ENCODE measurements at regions not wholly inside any gene's neighbourhood (a gene's known extent, or its start where the extent isn't known, plus 50 kb on each side); places are given as distances from the start of the nearest gene placed in this dataset.
A peak's percentile ranks its signal among the peaks of the same experiment; 100 is the strongest.
"Not testable (repeated sequence)": the region's sequence is repeated elsewhere in the genome, so short reads cannot be mapped to it uniquely, and the experiment has no call there.

DNA sequence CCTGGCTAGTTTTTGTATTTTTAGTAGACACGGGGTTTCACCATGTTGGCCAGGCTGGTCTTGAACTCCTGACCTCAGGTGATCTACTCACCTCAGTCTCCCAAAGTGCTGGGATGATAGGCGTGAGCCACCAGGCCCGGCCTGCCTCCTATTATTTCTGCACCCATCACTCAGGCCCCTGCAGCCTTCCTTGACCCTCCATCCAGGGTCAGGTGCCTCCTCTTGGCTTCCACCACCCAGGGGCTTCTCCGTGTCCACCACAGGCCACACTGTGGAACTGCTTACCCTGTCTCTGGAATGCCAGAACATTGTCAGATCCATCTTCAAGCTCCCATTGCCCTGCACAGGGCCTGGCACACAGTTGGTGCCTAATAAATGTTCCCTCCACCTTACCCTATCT lies 75.4 kb upstream of the RTL6 start:
- no peak overlapping the region for H3K27ac ChIP-seq

DNA sequence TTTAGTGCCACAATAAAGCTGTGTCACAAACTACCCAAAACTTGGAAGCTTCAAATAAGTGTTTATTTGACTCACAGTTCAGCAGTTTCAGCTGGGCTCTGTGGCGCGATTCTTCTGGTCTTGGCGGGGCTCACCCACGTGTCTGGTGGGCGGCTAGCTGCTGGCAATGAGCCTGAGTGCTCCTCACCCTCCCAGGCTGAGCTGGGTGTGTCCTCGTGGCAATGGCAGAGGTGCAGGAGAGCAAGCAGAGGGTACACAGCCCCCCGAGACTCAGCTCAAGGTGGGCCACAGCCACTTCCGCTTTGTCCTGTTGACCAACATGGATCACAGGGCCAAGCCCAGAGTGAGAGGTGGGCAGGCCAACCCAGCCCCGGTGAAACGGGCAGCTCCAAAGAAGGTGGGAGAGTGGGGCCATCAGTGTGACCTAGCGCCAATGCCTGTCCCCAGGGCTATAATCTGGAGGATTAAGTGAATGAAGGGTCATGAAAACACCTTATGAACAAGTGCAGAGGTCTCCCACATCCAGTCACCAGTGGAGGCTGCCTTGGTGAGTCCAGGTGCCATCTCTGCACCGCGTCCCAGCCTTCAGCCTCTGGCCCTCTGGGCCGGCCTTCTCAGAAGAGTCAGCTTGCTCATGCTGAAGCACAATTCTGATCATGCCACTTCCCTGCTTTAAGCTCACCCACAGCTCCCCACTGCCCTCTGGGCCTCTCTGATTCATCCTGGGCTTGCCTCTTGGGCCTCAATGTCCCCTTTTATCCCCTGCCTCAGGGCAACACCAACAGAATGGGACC lies 74.6 kb upstream of the RTL6 start:
- H3K27ac ChIP-seq = no peak overlapping the region
- TF ChIP-seq, protein P1, sequence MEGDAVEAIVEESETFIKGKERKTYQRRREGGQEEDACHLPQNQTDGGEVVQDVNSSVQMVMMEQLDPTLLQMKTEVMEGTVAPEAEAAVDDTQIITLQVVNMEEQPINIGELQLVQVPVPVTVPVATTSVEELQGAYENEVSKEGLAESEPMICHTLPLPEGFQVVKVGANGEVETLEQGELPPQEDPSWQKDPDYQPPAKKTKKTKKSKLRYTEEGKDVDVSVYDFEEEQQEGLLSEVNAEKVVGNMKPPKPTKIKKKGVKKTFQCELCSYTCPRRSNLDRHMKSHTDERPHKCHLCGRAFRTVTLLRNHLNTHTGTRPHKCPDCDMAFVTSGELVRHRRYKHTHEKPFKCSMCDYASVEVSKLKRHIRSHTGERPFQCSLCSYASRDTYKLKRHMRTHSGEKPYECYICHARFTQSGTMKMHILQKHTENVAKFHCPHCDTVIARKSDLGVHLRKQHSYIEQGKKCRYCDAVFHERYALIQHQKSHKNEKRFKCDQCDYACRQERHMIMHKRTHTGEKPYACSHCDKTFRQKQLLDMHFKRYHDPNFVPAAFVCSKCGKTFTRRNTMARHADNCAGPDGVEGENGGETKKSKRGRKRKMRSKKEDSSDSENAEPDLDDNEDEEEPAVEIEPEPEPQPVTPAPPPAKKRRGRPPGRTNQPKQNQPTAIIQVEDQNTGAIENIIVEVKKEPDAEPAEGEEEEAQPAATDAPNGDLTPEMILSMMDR (IDR thresholded peaks at IDR 0.05) = no peak
- no peak for TF ChIP-seq ZFX (IDR thresholded peaks at IDR 0.05; ENCODE audit: borderline replicate concordance)

More for the DNA sequence above, 75.4 kb upstream of the RTL6 start:
- no peak for TF ChIP-seq ZFX (IDR thresholded peaks at IDR 0.05; ENCODE audit: borderline replicate concordance)
- TF ChIP-seq, protein P1 (IDR thresholded peaks at IDR 0.05) = no peak

DNA sequence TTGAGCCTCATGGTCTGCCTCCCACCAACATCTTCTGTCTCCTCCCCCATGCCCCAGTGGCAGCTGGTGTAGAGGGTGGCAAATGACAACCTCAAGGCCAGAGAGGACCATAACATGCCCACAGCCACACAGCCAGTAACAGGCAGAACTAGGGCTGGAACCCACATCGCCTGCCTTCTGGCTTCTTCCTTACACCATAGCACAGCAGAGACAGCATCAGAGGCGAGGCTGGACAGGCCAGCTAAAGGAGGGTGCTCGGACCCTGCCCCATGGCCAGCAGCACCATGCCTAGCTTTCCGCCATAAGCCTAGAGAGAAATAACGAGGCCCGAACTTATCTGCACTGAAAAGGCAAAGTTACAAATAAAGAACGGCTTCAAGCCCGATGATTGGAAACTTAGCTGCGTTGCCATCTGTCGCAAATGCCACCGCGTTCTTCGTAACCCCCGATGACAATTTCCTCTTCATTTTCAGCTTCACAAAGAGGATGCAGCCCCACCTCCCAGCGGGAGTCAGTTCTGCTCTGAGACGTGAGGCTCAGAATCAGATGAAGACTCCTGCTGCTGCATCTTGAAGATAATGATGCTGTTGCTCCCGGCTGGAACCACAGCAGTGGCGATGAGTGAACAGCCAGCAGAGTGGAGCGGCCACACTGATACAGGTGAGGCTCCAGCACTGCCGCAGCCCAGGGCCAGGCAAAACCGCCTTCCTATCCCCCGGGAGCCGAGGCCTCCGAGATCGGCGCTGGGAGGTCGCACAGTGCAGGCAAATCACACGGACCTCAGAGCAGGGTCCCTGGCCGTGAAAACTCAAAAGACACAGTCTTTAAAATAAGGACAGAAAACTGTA lies 73.8 kb upstream of the RTL6 start:
- no peak for TF ChIP-seq ZFX (IDR thresholded peaks at IDR 0.05; ENCODE audit: borderline replicate concordance)
- TF ChIP-seq, protein P1 (IDR thresholded peaks at IDR 0.05) = no peak
- H3K27ac ChIP-seq = no peak overlapping the region

DNA sequence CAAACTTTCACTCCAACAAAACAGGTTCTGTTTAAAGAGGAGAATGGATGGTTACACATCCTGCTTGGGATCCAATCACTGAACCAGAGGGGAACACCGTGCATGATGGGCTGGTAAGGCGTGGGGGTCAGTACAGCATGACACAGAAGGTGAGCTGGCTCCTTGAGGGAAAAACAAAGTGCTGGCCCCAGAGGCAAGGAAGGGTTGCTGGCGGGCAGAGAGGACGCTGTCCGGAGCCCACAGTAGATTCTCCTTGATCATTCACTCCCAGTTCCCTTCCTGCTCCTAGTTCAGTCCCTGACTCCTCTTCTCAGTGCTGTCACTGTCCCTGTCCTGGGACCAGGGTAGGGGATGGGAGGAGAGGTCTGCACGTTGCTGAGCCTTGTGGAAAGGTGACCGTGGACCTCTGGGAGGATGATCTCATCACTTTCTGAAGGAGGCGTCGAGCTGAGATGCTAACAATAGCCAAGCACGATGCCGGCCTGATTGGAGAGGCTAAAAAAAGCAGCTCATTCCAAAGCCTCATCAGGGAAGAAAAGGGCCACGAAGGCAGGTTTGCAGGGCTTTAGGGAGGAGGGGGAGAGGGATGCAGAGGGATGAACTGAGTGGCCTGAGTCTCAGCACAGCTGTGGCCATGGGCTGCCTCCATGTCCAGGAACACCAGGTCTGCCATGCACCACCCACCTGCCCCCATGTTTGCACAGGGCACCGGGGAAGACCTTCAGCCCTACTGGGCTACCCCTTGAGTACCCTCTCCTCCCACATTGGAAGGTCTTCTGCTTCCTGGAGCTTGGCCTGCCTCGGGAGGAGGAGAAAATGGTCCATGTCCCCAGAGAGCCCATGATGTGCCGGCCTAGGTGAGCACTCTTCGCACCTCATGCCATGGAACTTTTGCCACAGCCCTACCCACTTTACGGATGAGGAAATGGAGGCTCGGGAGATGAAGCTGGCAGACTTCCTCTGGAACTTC lies 72.7 kb upstream of the RTL6 start:
- H3K27ac ChIP-seq = no peak overlapping the region
- TF ChIP-seq ZFX (IDR thresholded peaks at IDR 0.05; ENCODE audit: borderline replicate concordance) = no peak
- TF ChIP-seq, protein P1 (IDR thresholded peaks at IDR 0.05) = no peak

DNA sequence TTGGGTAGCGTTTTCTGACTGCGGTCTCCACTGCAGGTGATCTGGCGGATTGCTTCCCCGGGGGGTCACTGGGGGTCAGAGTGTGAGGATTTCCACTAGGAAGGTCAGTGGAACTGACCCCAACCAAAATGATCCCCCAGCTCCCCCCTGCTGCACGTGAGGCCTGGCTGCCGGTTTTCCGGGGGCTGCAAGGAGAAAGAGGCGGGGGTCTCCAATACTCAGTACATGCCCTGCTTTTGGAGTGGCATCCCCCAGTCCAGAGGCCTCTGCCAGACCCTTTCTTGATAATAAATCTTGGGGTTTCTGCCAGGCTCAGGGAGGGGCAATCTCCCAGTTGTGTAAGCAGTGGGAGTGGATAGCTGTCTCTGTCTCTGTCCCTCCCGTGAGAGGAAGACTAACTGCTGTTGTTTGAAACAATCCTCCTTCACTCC lies 71.5 kb upstream of the RTL6 start:
- H3K27ac ChIP-seq = no peak overlapping the region
- TF ChIP-seq, protein P1 (IDR thresholded peaks at IDR 0.05) = no peak
- TF ChIP-seq ZFX (IDR thresholded peaks at IDR 0.05; ENCODE audit: borderline replicate concordance) = no peak

DNA sequence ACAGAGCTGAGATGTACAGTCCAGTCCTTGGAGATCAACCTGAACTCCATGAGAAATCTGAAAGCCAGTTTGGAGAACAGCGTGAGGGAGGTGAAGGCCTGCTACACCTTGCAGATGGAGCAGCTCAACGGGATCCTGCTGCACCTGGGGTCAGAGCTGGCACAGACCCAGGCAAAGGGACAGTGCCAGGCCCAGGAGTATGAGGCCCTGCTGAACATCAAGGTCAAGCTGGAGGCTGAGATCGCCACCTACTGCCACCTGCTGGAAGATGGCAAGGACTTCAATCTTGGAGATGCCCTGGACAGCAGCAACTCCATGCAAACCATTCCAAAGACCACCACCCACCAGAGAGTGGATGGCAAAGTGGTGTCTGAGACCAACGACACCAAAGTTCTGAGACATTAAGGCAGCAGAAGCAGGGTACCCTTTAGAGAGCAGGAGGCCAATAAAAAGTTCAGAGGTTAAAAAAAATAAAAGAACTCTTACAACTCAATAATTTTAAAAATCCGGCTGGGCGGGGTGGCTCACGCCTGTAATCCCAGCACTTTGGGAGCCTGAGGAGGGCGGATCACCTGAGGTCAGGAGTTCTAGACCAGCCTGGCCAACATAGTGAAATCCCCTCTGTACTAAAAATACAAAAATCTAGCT lies 69.9 kb upstream of the RTL6 start:
- no peak overlapping the region for H3K27ac ChIP-seq
- TF ChIP-seq, protein P1 (IDR thresholded peaks at IDR 0.05) = peak; percentile 73
- TF ChIP-seq ZFX (IDR thresholded peaks at IDR 0.05; ENCODE audit: borderline replicate concordance) = no peak

DNA sequence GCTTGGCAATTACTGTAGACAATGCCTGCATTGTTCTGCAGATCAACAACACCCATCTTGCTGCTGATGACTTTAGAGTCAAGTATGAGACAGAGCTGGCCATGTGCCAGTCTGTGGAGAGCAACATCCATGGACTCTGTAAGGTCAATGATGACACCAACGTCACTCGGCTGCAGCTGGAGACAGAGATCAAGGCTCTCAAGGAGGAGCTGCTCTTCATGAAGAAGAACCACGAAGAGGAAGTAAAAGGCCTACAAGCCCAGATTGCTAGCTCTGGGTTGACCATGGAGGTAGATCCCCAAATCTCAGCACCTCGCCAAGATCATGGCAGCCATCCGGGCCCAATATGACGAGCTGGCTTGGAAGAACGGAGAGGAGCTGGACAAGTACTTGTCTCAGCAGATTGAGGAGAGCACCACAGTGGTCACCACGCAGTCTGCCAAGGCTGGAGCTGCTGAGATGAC lies 69.4 kb upstream of the RTL6 start:
- H3K27ac ChIP-seq = not testable (repeated sequence)
